Keratinocyte (primary cell): ENCODE measurements at regions not wholly inside any gene's neighbourhood (a gene's known extent, or its start where the extent isn't known, plus 50 kb on each side); places are given as distances from the start of the nearest gene placed in this dataset.

ENCODE experiments used
- DNase-seq: peaks from one replicate; pipeline ENCODE4 v3.0.0-alpha.2; 2011; ENCODE audit warnings: low read depth, missing footprints, low spot score
- FAIRE-seq: peaks from 2 replicates; lab custom pipeline; 2011; peaks lifted over from hg19 to GRCh38; lab: Jason Lieb, UNC
- H2AFZ ChIP-seq: 2 replicates; pipeline ENCODE4 v1.6.0; 2012; ENCODE audit warnings: low read length, control low read depth, inconsistent platforms; ENCODE audit not compliant: control insufficient read depth
- H3K27ac ChIP-seq: 2 replicates; pipeline ENCODE4 v1.5.1; 2011; ENCODE audit warnings: low read length; ENCODE audit not compliant: control insufficient read depth, insufficient read depth
- H3K27me3 ChIP-seq: 3 replicates; pipeline ENCODE4 v1.6.0; 2011; ENCODE audit warnings: low read length; ENCODE audit not compliant: control insufficient read depth, insufficient read depth; ENCODE audit errors: extremely low read depth
- H3K36me3 ChIP-seq, 2 experiments: 2 replicates in 1 of 2; 3 replicates in 1 of 2; pipeline ENCODE4 v1.5.1; 2011; ENCODE audit warnings: low read length in 2 of 2, mild to moderate bottlenecking in 1 of 2; ENCODE audit not compliant: control insufficient read depth in 2 of 2, insufficient read depth in 2 of 2; ENCODE audit errors: extremely low read depth in 1 of 2
- H3K4me1 ChIP-seq: 3 replicates; pipeline ENCODE4 v1.5.1; 2011; ENCODE audit warnings: low read length; ENCODE audit not compliant: control insufficient read depth, insufficient read depth; ENCODE audit errors: extremely low read depth
- H3K4me2 ChIP-seq: 3 replicates; pipeline ENCODE4 v1.6.0; 2011; ENCODE audit warnings: low read depth, low read length; ENCODE audit not compliant: control insufficient read depth, insufficient read depth; ENCODE audit errors: extremely low read depth
- H3K4me3 ChIP-seq, 3 experiments: fragments of 200-600 bp in 1 of 3; sonication (generic) in 1 of 3; 2 replicates in 2 of 3; 3 replicates in 1 of 3; pipeline ENCODE4 v1.5.1; 2011 to 2016; ENCODE audit warnings: low read length in 3 of 3, mild to moderate bottlenecking in 3 of 3, control low read depth in 2 of 3, inconsistent platforms in 1 of 3, low read depth in 1 of 3, mixed read lengths in 1 of 3, mixed run types in 1 of 3, moderate library complexity in 1 of 3; ENCODE audit not compliant: control insufficient read depth in 2 of 3, insufficient read depth in 2 of 3; ENCODE audit errors: extremely low read depth in 1 of 3
- H3K79me2 ChIP-seq: 2 replicates; pipeline ENCODE4 v1.6.0; 2012; ENCODE audit warnings: low read length; ENCODE audit not compliant: control insufficient read depth, insufficient read depth
- H3K9ac ChIP-seq: 3 replicates; pipeline ENCODE4 v1.6.0; 2011; ENCODE audit warnings: low read length; ENCODE audit not compliant: control insufficient read depth, insufficient read depth; ENCODE audit errors: extremely low read depth
- H3K9me1 ChIP-seq: 3 replicates; pipeline ENCODE4 v1.6.0; 2011; ENCODE audit warnings: low read length; ENCODE audit not compliant: control insufficient read depth, insufficient read depth; ENCODE audit errors: extremely low read depth
- H3K9me3 ChIP-seq: 2 replicates; pipeline ENCODE4 v1.5.1; 2012; ENCODE audit warnings: low read depth, low read length; ENCODE audit not compliant: control insufficient read depth
- H4K20me1 ChIP-seq: 3 replicates; pipeline ENCODE4 v1.6.0; 2011; ENCODE audit warnings: low read length; ENCODE audit not compliant: control insufficient read depth, insufficient read depth; ENCODE audit errors: extremely low read depth
- EZH2 ChIP-seq: IDR thresholded peaks from one replicate; pipeline ENCODE4 v1.6.1; 2012; ENCODE audit warnings: inconsistent platforms, mild to moderate bottlenecking, low read length, moderate library complexity
- dilution Hi-C: fragments of 300-500 bp; cut with MboI; formaldehyde crosslinking; loops from one replicate; pipeline ENCODE4 v1.7.0; 2020; ENCODE audit warnings: low sequenced_read_pairs; ENCODE audit not compliant: extremely low pct_ligation_motif_present
- TF ChIP-seq, protein P1 (sequence below), 3 experiments: IDR thresholded peaks in 1 of 3; conservative IDR thresholded peaks in 1 of 3; optimal IDR thresholded peaks in 1 of 3; 2 replicates in 2 of 3; 3 replicates in 1 of 3; pipeline versions ENCODE3 to v1.5.1; 2011; ENCODE audit warnings: low read length in 3 of 3, mild to moderate bottlenecking in 3 of 3, moderate library complexity in 2 of 3, control low read depth in 1 of 3, inconsistent platforms in 1 of 3; ENCODE audit not compliant: insufficient read depth in 2 of 3; ENCODE audit errors: extremely low read depth in 1 of 3

GRCh38 chr16:77603656-77604055 lies 118.7 kb upstream of the NUDT7 start:
- H3K27me3 ChIP-seq: no peaks in the 10 kb centered on the region
- H3K36me3 ChIP-seq: no peaks in the 10 kb centered on the region
- no peaks in the 10 kb centered on the region for H3K79me2 ChIP-seq
- TF ChIP-seq, protein P1, sequence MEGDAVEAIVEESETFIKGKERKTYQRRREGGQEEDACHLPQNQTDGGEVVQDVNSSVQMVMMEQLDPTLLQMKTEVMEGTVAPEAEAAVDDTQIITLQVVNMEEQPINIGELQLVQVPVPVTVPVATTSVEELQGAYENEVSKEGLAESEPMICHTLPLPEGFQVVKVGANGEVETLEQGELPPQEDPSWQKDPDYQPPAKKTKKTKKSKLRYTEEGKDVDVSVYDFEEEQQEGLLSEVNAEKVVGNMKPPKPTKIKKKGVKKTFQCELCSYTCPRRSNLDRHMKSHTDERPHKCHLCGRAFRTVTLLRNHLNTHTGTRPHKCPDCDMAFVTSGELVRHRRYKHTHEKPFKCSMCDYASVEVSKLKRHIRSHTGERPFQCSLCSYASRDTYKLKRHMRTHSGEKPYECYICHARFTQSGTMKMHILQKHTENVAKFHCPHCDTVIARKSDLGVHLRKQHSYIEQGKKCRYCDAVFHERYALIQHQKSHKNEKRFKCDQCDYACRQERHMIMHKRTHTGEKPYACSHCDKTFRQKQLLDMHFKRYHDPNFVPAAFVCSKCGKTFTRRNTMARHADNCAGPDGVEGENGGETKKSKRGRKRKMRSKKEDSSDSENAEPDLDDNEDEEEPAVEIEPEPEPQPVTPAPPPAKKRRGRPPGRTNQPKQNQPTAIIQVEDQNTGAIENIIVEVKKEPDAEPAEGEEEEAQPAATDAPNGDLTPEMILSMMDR (optimal IDR thresholded peaks at IDR 0.05 in 1 of 3, IDR thresholded peaks at IDR 0.05 in 1 of 3, conservative IDR thresholded peaks at IDR 0.05 in 1 of 3; ENCODE audit: extremely low read depth in 1 of 3, insufficient read depth in 2 of 3, low read length in 3 of 3): no peak
- no peak for TF ChIP-seq EZH2
- no peaks in the 10 kb centered on the region for H3K9me1 ChIP-seq
- H2AFZ ChIP-seq: no peak overlapping the region
- FAIRE-seq: no peak
- no peak overlapping the region for H3K4me2 ChIP-seq
- dilution Hi-C loops: no loop called here
- H3K27ac ChIP-seq: no peak overlapping the region
- H3K9me3 ChIP-seq: no peaks in the 10 kb centered on the region
- H4K20me1 ChIP-seq: no peaks in the 10 kb centered on the region
- H3K9ac ChIP-seq: no peak overlapping the region
- H3K4me3 ChIP-seq: no peak overlapping the region
- no peaks in the 10 kb centered on the region for H3K4me1 ChIP-seq
- no peak for DNase-seq

GRCh38 chr16:77610496-77610895 lies 111.8 kb upstream of the NUDT7 start:
- H3K9me3 ChIP-seq: no peaks in the 10 kb centered on the region
- H3K4me2 ChIP-seq: no peak overlapping the region
- no peaks in the 10 kb centered on the region for H3K4me1 ChIP-seq
- H3K36me3 ChIP-seq: no peaks in the 10 kb centered on the region
- no peak for FAIRE-seq
- dilution Hi-C loops: no loop called here
- DNase-seq: no peak
- H3K9ac ChIP-seq: no peak overlapping the region
- no peak overlapping the region for H2AFZ ChIP-seq
- H3K27ac ChIP-seq: no peak overlapping the region
- no peaks in the 10 kb centered on the region for H3K79me2 ChIP-seq
- no peaks in the 10 kb centered on the region for H3K27me3 ChIP-seq
- no peaks in the 10 kb centered on the region for H3K9me1 ChIP-seq
- TF ChIP-seq, protein P1 (optimal IDR thresholded peaks at IDR 0.05 in 1 of 3, IDR thresholded peaks at IDR 0.05 in 1 of 3, conservative IDR thresholded peaks at IDR 0.05 in 1 of 3; ENCODE audit: extremely low read depth in 1 of 3, insufficient read depth in 2 of 3, low read length in 3 of 3): no peak
- no peak for TF ChIP-seq EZH2
- no peaks in the 10 kb centered on the region for H4K20me1 ChIP-seq
- H3K4me3 ChIP-seq: no peak overlapping the region
